ENCODE measurements at regions not wholly inside any gene's neighbourhood (a gene's known extent, or its start where the extent isn't known, plus 50 kb on each side); places are given as distances from the start of the nearest gene placed in this dataset.

DNA sequence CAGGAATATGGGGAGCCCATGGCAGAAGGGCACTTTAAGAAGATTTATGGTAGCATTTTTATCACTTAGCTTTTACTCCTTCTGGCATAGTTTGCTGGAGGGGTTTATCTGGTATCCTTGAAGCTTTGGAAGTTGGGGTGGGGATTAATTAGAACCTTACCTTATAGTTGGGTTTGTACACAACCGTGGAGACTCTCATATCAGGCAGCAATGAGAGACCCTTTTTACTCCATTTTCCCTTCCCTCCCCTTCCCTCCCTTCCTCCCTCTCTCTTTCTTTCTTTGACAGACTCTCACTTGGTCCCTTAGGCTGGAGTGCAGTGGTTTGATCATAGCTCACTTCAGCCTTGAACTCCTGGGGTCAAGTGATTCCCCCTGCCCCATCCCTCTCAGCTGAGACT lies 465.8 kb upstream of the PODXL start:
- Mint-ChIP-seq H3K9me3 (no peaks in the 10 kb centered on the region), H3K27me3 (peaks cover 5% of the 10 kb centered on the region), H3K36me3 (ENCODE audit: low read depth) (no peaks in the 10 kb centered on the region), H3K4me1 (ENCODE audit: low read depth) (no peaks in the 10 kb centered on the region), H3K27ac (no peak overlapping the region), H3K4me3 (no peak overlapping the region)
- POLR2A ChIA-PET, result no interaction called here
- TF ChIP-seq, protein P1, sequence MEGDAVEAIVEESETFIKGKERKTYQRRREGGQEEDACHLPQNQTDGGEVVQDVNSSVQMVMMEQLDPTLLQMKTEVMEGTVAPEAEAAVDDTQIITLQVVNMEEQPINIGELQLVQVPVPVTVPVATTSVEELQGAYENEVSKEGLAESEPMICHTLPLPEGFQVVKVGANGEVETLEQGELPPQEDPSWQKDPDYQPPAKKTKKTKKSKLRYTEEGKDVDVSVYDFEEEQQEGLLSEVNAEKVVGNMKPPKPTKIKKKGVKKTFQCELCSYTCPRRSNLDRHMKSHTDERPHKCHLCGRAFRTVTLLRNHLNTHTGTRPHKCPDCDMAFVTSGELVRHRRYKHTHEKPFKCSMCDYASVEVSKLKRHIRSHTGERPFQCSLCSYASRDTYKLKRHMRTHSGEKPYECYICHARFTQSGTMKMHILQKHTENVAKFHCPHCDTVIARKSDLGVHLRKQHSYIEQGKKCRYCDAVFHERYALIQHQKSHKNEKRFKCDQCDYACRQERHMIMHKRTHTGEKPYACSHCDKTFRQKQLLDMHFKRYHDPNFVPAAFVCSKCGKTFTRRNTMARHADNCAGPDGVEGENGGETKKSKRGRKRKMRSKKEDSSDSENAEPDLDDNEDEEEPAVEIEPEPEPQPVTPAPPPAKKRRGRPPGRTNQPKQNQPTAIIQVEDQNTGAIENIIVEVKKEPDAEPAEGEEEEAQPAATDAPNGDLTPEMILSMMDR (IDR thresholded peaks at IDR 0.05), result no peak
- CTCF ChIA-PET, result no interaction called here
- intact Hi-C loops (cut with micrococcal nuclease), result no loop called here
- no peak for DNase-seq
- ATAC-seq, result no peak

DNA sequence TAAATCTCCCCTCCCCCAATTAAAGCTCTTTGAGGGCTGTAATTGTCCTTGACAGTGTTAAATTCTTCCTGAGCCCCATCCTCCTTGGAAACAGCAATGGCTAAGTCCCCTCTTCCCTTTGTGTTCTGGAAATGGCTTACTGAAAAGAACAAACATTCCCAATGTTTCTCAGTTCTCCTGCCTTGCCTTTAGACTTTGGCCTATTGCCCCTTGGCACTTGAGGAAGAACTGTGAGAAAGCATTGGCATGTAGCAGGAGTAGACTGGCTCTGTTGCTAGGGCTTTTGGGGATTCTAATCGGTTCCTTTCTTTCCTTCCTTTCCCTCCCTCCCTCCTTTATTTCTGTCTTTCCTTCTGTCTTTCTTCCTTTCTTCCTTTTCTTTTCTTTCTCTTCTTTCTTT lies 463.3 kb upstream of the PODXL start:
- ATAC-seq, result no peak
- ChIA-PET CTCF (no interaction called here), POLR2A (no interaction called here)
- peaks cover 5% of the 10 kb centered on the region for H3K27me3 Mint-ChIP-seq
- H3K27ac Mint-ChIP-seq, result no peak overlapping the region
- intact Hi-C loops (cut with micrococcal nuclease), result no loop called here
- H3K9me3 Mint-ChIP-seq, result no peaks in the 10 kb centered on the region
- no peak overlapping the region for H3K4me3 Mint-ChIP-seq
- no peaks in the 10 kb centered on the region for H3K4me1 Mint-ChIP-seq (ENCODE audit: low read depth)
- TF ChIP-seq, protein P1 (IDR thresholded peaks at IDR 0.05), result no peak
- no peaks in the 10 kb centered on the region for H3K36me3 Mint-ChIP-seq (ENCODE audit: low read depth)
- no peak for DNase-seq

DNA sequence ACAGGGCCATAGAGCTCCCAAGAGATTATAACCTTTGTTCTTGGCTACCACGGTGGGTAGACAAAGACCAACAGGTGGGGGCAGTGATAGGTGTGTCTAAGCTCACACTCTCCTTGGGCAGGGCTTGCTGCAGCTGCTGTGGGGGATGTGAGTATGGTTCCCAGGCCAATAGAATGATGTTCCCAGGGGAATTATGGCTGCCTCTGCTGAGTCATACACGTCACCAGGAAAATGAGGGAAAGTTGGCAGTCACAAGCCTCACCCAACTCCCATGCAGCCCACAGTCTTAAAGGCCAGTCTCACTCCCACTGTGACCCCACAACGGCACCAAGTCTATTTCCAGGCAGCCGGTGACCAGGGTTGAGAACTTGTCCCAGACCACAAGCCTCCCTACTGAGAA lies 453.4 kb upstream of the PODXL start:
- CTCF ChIA-PET, result no interaction called here
- H3K36me3 Mint-ChIP-seq (ENCODE audit: low read depth), result no peaks in the 10 kb centered on the region
- H3K4me3 Mint-ChIP-seq, result no peak overlapping the region
- TF ChIP-seq, protein P1 (IDR thresholded peaks at IDR 0.05), result no peak
- DNase-seq (no peak), ATAC-seq (no peak)
- H3K9me3 Mint-ChIP-seq, result peaks cover 13% of the 10 kb centered on the region
- POLR2A ChIA-PET, result no interaction called here
- H3K27ac Mint-ChIP-seq, result no peak overlapping the region
- H3K4me1 Mint-ChIP-seq (ENCODE audit: low read depth), result no peaks in the 10 kb centered on the region
- H3K27me3 Mint-ChIP-seq, result peaks cover 5% of the 10 kb centered on the region
- intact Hi-C loops (cut with micrococcal nuclease), result no loop called here

DNA sequence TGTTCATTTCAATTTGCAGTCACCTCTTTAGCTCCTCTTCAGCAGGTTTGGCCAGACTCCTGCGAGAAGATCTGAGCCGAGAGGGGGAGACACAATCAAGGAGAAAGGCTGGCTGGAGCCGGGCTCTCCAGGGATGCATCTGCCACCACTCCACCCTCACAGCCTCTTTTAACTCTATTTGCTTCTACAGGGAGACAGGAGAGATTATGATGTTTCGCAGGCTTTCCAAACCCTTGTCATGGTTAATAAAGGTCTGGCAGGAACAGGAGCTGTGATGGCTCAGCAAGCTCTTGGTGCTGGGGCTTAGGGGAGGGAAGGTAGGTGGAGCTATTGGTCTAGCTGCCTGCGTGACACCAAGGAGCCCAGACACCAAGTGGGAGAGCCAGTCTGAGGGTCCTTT lies 448.1 kb upstream of the PODXL start:
- no peaks in the 10 kb centered on the region for H3K36me3 Mint-ChIP-seq (ENCODE audit: low read depth)
- intact Hi-C loops (cut with micrococcal nuclease), result no loop called here
- POLR2A ChIA-PET, result no interaction called here

DNA sequence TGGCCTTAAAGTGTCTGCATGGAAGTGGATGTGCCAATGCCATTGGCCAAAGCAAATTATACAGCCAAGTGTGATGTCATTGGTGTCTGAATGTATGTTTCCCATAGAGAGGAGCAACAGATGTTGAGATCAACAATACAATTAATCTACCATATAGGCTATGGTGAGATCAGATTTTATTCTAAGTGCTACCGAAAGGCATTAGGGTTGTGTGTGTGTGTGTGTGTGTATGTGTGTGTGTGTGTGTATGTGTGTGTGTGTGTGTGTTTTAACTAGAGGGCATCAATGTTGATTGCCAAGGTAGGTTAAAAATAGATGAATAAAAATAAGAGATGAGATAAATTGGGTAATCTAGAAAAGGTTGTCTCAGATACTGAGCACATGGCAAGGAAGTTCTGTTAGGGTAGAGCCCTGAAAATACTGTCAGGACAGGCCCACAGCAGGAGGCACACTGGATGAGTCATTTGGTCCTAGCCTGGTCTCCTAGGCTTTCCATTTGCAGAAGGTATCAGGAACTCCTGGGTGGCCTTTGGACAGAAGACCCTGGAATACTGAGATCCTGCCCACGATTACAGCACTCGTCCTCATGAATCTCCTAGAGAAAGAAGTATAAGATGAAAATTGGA lies 446.0 kb upstream of the PODXL start:
- no peaks in the 10 kb centered on the region for H3K4me1 Mint-ChIP-seq (ENCODE audit: low read depth)
- ATAC-seq (no peak), DNase-seq (no peak)
- POLR2A ChIA-PET, result no interaction called here
- H3K27me3 Mint-ChIP-seq, result peaks cover under 1% of the 10 kb centered on the region
- no peaks in the 10 kb centered on the region for H3K36me3 Mint-ChIP-seq (ENCODE audit: low read depth)
- CTCF ChIA-PET, result no interaction called here
- H3K27ac Mint-ChIP-seq, result no peak overlapping the region
- TF ChIP-seq, protein P1 (IDR thresholded peaks at IDR 0.05), result no peak
- H3K9me3 Mint-ChIP-seq, result no peaks in the 10 kb centered on the region
- intact Hi-C loops (cut with micrococcal nuclease), result no loop called here
- H3K4me3 Mint-ChIP-seq, result no peak overlapping the region

More for the DNA sequence above, 448.1 kb upstream of the PODXL start:
- H3K27me3 Mint-ChIP-seq, result peaks cover 2% of the 10 kb centered on the region
- H3K27ac Mint-ChIP-seq, result no peak overlapping the region
- CTCF ChIA-PET, result no interaction called here
- ATAC-seq, result no peak
- H3K9me3 Mint-ChIP-seq, result peaks cover 8% of the 10 kb centered on the region
- TF ChIP-seq, protein P1 (IDR thresholded peaks at IDR 0.05), result no peak
- no peaks in the 10 kb centered on the region for H3K4me1 Mint-ChIP-seq (ENCODE audit: low read depth)
- no peak overlapping the region for H3K4me3 Mint-ChIP-seq
- no peak for DNase-seq

Data from activated CD8-positive, alpha-beta T cell treated with anti-CD3 and anti-CD28 coated beads for 36 hours (primary cell).